BE2C (cell line): ENCODE measurements at regions not wholly inside any gene's neighbourhood (a gene's known extent, or its start where the extent isn't known, plus 50 kb on each side); places are given as distances from the start of the nearest gene placed in this dataset.

ENCODE experiments used
- DNase-seq: peaks from one replicate; pipeline ENCODE4 v3.0.0-alpha.2; 2020
- H3K27me3 ChIP-seq: fragments of 250-450 bp; sonication (Bioruptor Pico); 2 replicates; pipeline ENCODE4 v1.5.1; 2020; ENCODE audit warnings: mild to moderate bottlenecking
- H3K36me3 ChIP-seq: fragments of 250-450 bp; sonication (Bioruptor Pico); 2 replicates; pipeline ENCODE4 v1.5.1; 2020; ENCODE audit warnings: mild to moderate bottlenecking
- H3K4me1 ChIP-seq: fragments of 250-450 bp; sonication (Bioruptor Pico); 2 replicates; pipeline ENCODE4 v1.5.1; 2020
- H3K4me3 ChIP-seq: 2 replicates; pipeline ENCODE4 v1.5.1; 2011; ENCODE audit warnings: low read depth, low read length
- H3K9me3 ChIP-seq: fragments of 250-450 bp; sonication (Bioruptor Pico); 2 replicates; pipeline ENCODE4 v1.5.1; 2020
- CTCF ChIP-seq: IDR thresholded peaks from 2 replicates; pipeline ENCODE4 v1.5.1; 2012; ENCODE audit warnings: mild to moderate bottlenecking, low read depth, low read length

GRCh38 chr18:22355598-22355997 is 62.1 kb downstream of the CTAGE1 start:
- no peak for TF ChIP-seq CTCF

DNA sequence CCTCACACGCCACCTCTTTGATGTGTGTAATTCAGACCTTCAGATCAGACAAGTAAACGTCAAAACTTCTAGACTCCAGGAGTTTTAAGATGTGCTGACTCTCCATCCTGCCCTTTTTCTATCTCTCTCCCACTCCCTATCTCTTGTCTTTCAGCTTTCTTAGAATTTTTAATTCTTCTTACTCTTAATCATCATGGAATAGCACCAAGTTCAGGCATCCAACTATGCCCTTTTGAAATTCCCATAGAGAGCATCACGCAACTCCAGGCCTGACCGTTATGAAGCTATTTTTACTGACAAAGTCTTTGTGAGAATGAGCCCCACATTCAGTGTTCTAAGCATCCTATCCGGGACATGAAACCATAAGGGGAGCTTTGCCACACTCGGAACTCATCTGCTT is 62.6 kb downstream of the CTAGE1 start:
- no peaks in the 10 kb centered on the region for H3K36me3 ChIP-seq
- DNase-seq = no peak
- no peaks in the 10 kb centered on the region for H3K9me3 ChIP-seq
- no peak overlapping the region for H3K4me3 ChIP-seq
- no peaks in the 10 kb centered on the region for H3K27me3 ChIP-seq
- no peaks in the 10 kb centered on the region for H3K4me1 ChIP-seq
- TF ChIP-seq CTCF = no peak

More at GRCh38 chr18:22355598-22355997, 62.1 kb downstream of the CTAGE1 start:
- Histone ChIP-seq H3K4me1 (no peaks in the 10 kb centered on the region), H3K36me3 (no peaks in the 10 kb centered on the region), H3K4me3 (no peak overlapping the region), H3K9me3 (no peaks in the 10 kb centered on the region), H3K27me3 (no peaks in the 10 kb centered on the region)
- no peak for DNase-seq

- no peak for TF ChIP-seq CTCF
- Histone ChIP-seq H3K4me1 (no peaks in the 10 kb centered on the region), H3K4me3 (no peak overlapping the region), H3K9me3 (no peaks in the 10 kb centered on the region), H3K36me3 (no peaks in the 10 kb centered on the region), H3K27me3 (no peaks in the 10 kb centered on the region)
- no peak for DNase-seq
Measured at GRCh38 chr18:22349966-22350365, 67.7 kb downstream of the CTAGE1 start.

- no peak for DNase-seq
- TF ChIP-seq CTCF = no peak
- H3K27me3 ChIP-seq = no peaks in the 10 kb centered on the region
- no peaks in the 10 kb centered on the region for H3K9me3 ChIP-seq
- H3K36me3 ChIP-seq = no peaks in the 10 kb centered on the region
- H3K4me1 ChIP-seq = peaks cover 2% of the 10 kb centered on the region; the same call in 1 of the 2 replicates
- H3K4me3 ChIP-seq = no peak overlapping the region
Measured at GRCh38 chr18:22349317-22349898, 68.3 kb downstream of the CTAGE1 start.

DNA sequence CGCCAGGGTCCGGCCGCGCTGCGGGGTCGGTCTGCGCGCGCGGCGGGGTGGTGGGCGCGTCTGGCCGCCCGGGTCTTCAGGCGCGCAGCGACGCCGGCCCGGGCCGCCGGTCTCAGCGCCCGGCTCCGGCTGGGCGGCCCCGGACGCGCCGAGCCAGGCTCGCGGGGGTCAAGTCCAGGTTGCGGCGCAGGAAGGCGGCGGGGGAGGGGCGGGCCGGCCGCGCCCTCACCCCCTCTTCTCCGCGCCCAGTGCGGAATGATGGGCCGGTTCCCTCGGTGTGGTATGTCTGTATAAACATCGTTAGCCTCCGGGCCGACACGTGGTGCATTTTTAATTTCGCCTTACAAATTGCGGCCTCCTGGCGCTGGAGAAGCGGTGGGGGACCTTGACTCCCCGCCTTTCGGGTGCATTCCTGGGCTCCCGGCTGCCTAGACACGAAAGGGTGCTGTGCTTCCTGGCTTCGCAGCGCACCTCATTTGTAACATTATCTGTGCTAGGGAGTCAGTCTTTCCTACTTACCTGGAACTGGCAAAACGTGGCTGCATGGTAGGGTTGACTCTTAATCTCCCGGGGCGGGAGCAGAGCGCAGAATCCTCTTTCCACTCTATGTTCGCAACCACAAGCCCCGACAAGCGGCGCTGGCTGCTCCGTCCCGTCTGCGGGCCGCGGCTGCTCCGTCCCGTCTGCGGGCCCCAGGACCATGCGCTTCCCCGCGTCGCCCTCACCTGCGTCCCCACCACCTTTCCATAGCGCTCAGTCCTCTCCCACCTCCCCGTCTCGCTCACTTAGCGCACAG is 69.0 kb downstream of the CTAGE1 start:
- H3K9me3 ChIP-seq = no peaks in the 10 kb centered on the region
- no peak for TF ChIP-seq CTCF
- no peaks in the 10 kb centered on the region for H3K36me3 ChIP-seq
- no peak for DNase-seq
- peaks cover 6% of the 10 kb centered on the region for H3K4me1 ChIP-seq
- no peaks in the 10 kb centered on the region for H3K27me3 ChIP-seq
- peak overlapping the region; percentile 45 for H3K4me3 ChIP-seq
